ENCODE measurements at regions not wholly inside any gene's neighbourhood (a gene's known extent, or its start where the extent isn't known, plus 50 kb on each side); places are given as distances from the start of the nearest gene placed in this dataset.
A peak's percentile ranks its signal among the peaks of the same experiment; 100 is the strongest.

DNA sequence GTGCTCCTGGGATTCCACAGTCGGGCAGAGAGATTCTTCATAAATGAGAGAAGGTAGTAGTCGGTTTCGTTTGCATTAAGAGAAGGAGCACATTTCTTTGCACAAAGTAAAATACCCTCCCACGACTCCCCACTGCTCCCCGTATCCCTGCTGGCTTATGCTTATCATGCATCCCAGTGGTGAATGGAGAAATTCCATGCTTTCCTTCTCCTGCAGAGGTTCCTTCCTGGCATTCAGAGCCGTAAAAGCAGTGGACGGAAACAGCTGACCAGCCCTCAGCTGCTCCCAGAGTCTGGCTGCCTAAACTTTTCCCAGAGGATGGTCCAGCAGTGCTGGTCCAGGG is 93.1 kb downstream of the C9orf152 start:
- DNase-seq (ENCODE audit: low read depth, low spot score), result no peak
- whole genome bisulfite sequencing (ENCODE audit: insufficient coverage, insufficient read length), result no CpG with 5 or more reads among the region's 7 CpGs

DNA sequence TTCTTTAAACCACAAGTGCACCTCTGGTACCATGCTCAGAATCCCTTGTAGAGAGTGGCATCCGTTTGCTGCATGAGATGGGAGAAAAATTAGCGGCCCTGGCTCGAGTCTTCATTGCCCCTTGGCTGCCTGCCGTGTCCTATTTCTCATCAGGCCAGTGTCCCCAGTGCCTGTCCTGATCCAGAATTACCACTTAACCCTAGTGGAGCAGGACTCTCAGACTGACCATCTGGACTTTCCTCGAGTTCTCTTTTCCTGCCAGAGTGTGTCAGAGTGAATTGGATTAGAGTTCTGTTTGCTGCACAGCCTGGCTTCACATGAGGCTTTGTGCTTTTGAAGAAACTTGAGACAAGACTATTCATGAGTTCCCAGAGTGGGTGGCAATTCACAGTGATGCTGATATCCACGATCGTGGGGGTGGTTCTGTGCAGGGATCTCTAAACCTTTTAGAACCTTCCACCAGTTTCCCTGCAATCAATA is 92.6 kb downstream of the C9orf152 start:
- no CpG with 5 or more reads among the region's 7 CpGs for WGBS (ENCODE audit: insufficient coverage, insufficient read length)
- Histone ChIP-seq H3K27ac (ENCODE audit: low read length) (peak overlapping the region; percentile 20), H3K36me3 (ENCODE audit: control insufficient read depth, insufficient read depth, low read length) (no peaks in the 10 kb centered on the region), H3K9me3 (ENCODE audit: control insufficient read depth, insufficient read depth, low read length) (no peaks in the 10 kb centered on the region), H3K4me3 (ENCODE audit: low read length) (no peak overlapping the region), H3K4me1 (ENCODE audit: control insufficient read depth, insufficient read depth, low read length) (peaks cover 15% of the 10 kb centered on the region), H3K27me3 (ENCODE audit: control insufficient read depth, insufficient read depth, low read length) (no peaks in the 10 kb centered on the region)
- no peak for DNase-seq (ENCODE audit: low read depth, low spot score)

More for the DNA sequence above, 93.1 kb downstream of the C9orf152 start:
- H3K4me3 ChIP-seq (ENCODE audit: low read length), result no peak overlapping the region
- no peaks in the 10 kb centered on the region for H3K36me3 ChIP-seq (ENCODE audit: control insufficient read depth, insufficient read depth, low read length)
- no peaks in the 10 kb centered on the region for H3K9me3 ChIP-seq (ENCODE audit: control insufficient read depth, insufficient read depth, low read length)
- peak overlapping the region; percentile 20 for H3K27ac ChIP-seq (ENCODE audit: low read length)
- H3K27me3 ChIP-seq (ENCODE audit: control insufficient read depth, insufficient read depth, low read length), result no peaks in the 10 kb centered on the region
- H3K4me1 ChIP-seq (ENCODE audit: control insufficient read depth, insufficient read depth, low read length), result peaks cover 15% of the 10 kb centered on the region

DNA sequence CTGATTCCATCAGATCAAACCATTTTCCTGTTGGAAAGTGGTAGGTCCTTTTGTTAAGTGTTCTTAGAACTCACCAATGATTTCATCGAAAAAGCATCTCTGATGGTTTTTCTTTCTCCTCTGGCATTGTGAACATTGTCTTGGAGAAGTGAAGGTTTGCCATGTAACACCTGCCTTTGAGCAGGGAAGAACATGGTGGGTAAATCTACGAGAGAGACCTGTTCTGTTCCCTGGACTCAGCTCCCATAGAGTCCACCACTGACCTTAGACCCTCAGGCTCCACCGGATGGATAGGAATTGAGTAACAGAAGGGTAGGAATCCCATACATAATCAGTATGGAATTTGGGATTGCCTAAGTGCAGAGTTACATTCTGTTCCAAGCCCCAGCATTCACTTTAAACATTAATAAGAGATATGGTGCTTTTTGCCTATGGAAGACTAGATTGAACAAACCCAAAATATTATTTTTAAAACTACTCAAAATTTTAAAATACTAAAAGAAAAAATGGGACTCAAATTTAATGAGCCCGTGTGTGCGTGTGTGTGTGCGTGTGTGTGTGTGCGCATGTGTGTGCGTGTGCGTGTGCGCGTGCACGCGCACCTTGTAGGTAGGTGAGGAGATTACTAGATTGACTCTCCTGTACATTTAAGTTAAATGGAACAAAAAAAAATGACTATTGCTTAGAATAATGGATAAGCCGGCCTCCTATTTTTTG is 92.0 kb downstream of the C9orf152 start:
- no peaks in the 10 kb centered on the region for H3K9me3 ChIP-seq (ENCODE audit: control insufficient read depth, insufficient read depth, low read length)
- H3K4me1 ChIP-seq (ENCODE audit: control insufficient read depth, insufficient read depth, low read length), result peaks cover 15% of the 10 kb centered on the region
- no peak overlapping the region for H3K4me3 ChIP-seq (ENCODE audit: low read length)
- no peaks in the 10 kb centered on the region for H3K27me3 ChIP-seq (ENCODE audit: control insufficient read depth, insufficient read depth, low read length)
- no peaks in the 10 kb centered on the region for H3K36me3 ChIP-seq (ENCODE audit: control insufficient read depth, insufficient read depth, low read length)
- H3K27ac ChIP-seq (ENCODE audit: low read length), result no peak overlapping the region
- WGBS (ENCODE audit: insufficient coverage, insufficient read length), result no CpG with 5 or more reads among the region's 14 CpGs
- DNase-seq (ENCODE audit: low read depth, low spot score), result no peak

DNA sequence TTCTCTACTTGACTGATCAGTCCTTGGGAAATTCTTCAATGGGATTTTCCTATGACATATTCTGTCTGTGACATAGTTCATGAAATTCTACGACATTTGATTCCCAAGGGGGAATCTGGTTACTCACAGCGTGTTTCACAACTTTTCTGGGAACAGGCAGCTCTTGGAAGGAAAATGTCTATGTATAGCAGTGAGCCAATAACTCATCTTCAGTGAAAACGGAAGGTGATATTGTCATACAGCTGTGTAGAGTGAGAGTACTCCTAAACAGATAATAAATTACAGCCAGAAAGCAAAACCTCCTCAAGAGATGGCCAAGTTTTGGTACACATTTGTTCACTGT is 91.4 kb downstream of the C9orf152 start:
- no CpG with 5 or more reads among the region's 3 CpGs for WGBS (ENCODE audit: insufficient coverage, insufficient read length)
- H3K36me3 ChIP-seq (ENCODE audit: control insufficient read depth, insufficient read depth, low read length), result no peaks in the 10 kb centered on the region
- DNase-seq (ENCODE audit: low read depth, low spot score), result no peak
- H3K27ac ChIP-seq (ENCODE audit: low read length), result no peak overlapping the region
- H3K4me3 ChIP-seq (ENCODE audit: low read length), result no peak overlapping the region
- peaks cover 17% of the 10 kb centered on the region for H3K4me1 ChIP-seq (ENCODE audit: control insufficient read depth, insufficient read depth, low read length)
- H3K9me3 ChIP-seq (ENCODE audit: control insufficient read depth, insufficient read depth, low read length), result no peaks in the 10 kb centered on the region
- H3K27me3 ChIP-seq (ENCODE audit: control insufficient read depth, insufficient read depth, low read length), result no peaks in the 10 kb centered on the region

DNA sequence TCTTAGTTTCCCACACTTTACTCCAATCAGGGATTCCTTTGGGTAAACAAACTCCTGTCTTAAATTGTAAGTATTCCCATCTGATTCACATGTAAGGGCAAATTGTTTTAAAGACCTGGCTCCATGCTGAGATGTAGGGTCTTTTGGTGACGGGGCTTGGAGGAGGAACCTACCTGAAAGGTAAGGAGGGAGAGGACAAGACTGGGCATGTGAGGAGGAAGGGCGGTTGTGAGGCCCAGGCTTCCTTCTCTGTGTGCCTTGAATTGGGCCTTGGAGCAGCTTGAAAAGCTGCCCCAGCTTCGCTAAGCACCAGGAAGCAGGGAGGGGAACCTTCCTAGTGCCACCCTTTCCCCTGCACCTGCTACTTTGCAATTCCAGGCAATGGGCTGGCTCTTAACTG is 86.8 kb downstream of the C9orf152 start:
- H3K27ac ChIP-seq (ENCODE audit: low read length), result no peak overlapping the region
- no CpG with 5 or more reads among the region's 3 CpGs for WGBS (ENCODE audit: insufficient coverage, insufficient read length)
- H3K9me3 ChIP-seq (ENCODE audit: control insufficient read depth, insufficient read depth, low read length), result no peaks in the 10 kb centered on the region
- H3K4me1 ChIP-seq (ENCODE audit: control insufficient read depth, insufficient read depth, low read length), result peaks cover 7% of the 10 kb centered on the region
- no peak for DNase-seq (ENCODE audit: low read depth, low spot score)
- no peaks in the 10 kb centered on the region for H3K27me3 ChIP-seq (ENCODE audit: control insufficient read depth, insufficient read depth, low read length)
- no peak overlapping the region for H3K4me3 ChIP-seq (ENCODE audit: low read length)
- no peaks in the 10 kb centered on the region for H3K36me3 ChIP-seq (ENCODE audit: control insufficient read depth, insufficient read depth, low read length)

DNA sequence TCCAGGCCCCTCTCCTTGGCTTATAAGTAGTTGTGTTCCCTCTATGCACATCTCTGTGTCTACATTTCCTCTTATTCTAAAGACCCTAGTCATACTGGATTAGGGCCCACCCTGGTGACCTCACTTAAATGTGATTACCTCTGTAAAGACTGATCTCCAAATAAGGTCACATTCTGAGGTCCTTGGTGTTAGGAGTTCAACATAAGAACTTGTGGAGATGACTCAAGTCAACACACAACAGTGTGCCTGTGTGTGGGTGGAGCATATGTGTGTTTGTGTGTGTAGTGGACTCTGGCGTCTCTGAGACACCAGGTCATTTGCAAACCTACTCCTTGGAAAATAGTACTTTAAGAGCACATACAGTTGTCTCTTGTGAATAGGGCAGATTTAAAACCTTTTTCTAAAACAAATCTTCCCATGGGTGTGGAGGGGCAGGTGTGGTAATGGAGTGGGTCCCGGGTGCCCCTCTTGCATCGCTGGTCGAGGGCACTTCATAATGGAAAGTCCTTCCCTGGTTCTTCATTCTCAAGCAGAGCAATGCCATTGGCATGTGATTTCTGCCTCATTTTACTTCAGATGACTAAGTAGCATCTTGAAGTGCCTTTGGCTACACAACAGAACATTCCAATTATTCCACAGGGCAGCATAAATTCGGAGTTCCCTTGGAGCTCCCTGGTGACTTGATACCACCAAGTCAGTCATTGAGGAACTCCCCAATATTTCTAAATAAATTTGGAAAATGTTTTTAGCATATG is 84.4 kb downstream of the C9orf152 start:
- no peak for DNase-seq (ENCODE audit: low read depth, low spot score)
- H3K4me1 ChIP-seq (ENCODE audit: control insufficient read depth, insufficient read depth, low read length), result peaks cover 14% of the 10 kb centered on the region
- H3K27ac ChIP-seq (ENCODE audit: low read length), result no peak overlapping the region

DNA sequence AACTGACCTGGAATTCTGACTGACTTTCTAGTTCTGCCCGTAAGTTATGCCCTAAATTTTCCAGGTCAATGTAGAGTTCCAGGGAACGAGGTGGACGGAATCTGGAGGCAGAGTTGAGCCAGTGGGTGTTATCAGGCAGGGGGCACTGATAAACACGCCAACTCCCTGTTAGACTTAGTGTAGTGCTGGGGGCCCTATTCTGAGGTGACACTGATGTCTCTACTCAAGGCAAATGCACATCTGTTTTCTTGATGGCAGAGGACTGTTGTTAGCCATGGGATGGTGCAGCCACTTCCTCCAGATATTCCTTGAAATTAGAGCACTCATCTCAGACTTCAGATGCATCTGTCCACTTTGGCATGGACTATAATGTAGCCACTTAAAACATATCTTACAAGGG is 83.5 kb downstream of the C9orf152 start:
- H3K36me3 ChIP-seq (ENCODE audit: control insufficient read depth, insufficient read depth, low read length), result no peaks in the 10 kb centered on the region
- no peaks in the 10 kb centered on the region for H3K9me3 ChIP-seq (ENCODE audit: control insufficient read depth, insufficient read depth, low read length)
- H3K4me3 ChIP-seq (ENCODE audit: low read length), result no peak overlapping the region
- peaks cover 14% of the 10 kb centered on the region for H3K4me1 ChIP-seq (ENCODE audit: control insufficient read depth, insufficient read depth, low read length)
- no CpG with 5 or more reads among the region's 4 CpGs for WGBS (ENCODE audit: insufficient coverage, insufficient read length)
- H3K27ac ChIP-seq (ENCODE audit: low read length), result no peak overlapping the region
- no peak for DNase-seq (ENCODE audit: low read depth, low spot score)
- H3K27me3 ChIP-seq (ENCODE audit: control insufficient read depth, insufficient read depth, low read length), result no peaks in the 10 kb centered on the region

More for the DNA sequence above, 84.4 kb downstream of the C9orf152 start:
- Histone ChIP-seq H3K4me3 (ENCODE audit: low read length) (no peak overlapping the region), H3K27me3 (ENCODE audit: control insufficient read depth, insufficient read depth, low read length) (no peaks in the 10 kb centered on the region), H3K36me3 (ENCODE audit: control insufficient read depth, insufficient read depth, low read length) (no peaks in the 10 kb centered on the region), H3K9me3 (ENCODE audit: control insufficient read depth, insufficient read depth, low read length) (no peaks in the 10 kb centered on the region)
- whole genome bisulfite sequencing (ENCODE audit: insufficient coverage, insufficient read length), result no CpG with 5 or more reads among the region's 5 CpGs

DNA sequence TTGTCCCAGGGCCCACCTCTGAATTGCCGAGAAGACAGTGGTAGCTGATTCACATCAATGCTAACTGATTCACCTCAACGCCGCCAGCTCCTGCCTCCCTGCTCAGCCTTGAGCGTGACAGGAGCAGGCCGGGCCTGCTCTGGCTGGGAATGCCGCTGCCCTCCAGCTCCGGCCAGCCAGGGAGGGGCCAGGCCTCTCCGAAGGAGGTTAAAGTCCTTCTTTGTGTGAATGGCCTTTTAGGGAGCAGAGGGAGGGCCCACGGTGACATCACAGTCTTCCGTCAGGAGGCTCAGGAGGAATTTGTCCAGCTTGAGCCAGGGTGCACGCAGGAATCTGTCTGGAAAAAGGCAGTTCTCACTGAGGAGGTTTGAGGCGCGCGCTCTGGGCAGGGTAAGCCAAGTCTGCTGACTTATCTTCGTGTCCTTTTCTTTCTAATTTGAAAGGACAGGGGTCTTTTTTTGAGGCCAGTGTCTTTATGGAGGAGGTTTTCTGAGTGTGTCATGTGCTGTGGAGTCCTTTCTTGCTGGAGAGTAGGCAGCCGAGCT is 82.7 kb downstream of the C9orf152 start:
- H3K4me3 ChIP-seq (ENCODE audit: low read length), result no peak overlapping the region
- peaks cover 16% of the 10 kb centered on the region for H3K4me1 ChIP-seq (ENCODE audit: control insufficient read depth, insufficient read depth, low read length)
- no peaks in the 10 kb centered on the region for H3K36me3 ChIP-seq (ENCODE audit: control insufficient read depth, insufficient read depth, low read length)
- no peaks in the 10 kb centered on the region for H3K27me3 ChIP-seq (ENCODE audit: control insufficient read depth, insufficient read depth, low read length)
- WGBS (ENCODE audit: insufficient coverage, insufficient read length), result no CpG with 5 or more reads among the region's 16 CpGs
- no peak overlapping the region for H3K27ac ChIP-seq (ENCODE audit: low read length)
- H3K9me3 ChIP-seq (ENCODE audit: control insufficient read depth, insufficient read depth, low read length), result no peaks in the 10 kb centered on the region
- DNase-seq (ENCODE audit: low read depth, low spot score), result no peak

DNA sequence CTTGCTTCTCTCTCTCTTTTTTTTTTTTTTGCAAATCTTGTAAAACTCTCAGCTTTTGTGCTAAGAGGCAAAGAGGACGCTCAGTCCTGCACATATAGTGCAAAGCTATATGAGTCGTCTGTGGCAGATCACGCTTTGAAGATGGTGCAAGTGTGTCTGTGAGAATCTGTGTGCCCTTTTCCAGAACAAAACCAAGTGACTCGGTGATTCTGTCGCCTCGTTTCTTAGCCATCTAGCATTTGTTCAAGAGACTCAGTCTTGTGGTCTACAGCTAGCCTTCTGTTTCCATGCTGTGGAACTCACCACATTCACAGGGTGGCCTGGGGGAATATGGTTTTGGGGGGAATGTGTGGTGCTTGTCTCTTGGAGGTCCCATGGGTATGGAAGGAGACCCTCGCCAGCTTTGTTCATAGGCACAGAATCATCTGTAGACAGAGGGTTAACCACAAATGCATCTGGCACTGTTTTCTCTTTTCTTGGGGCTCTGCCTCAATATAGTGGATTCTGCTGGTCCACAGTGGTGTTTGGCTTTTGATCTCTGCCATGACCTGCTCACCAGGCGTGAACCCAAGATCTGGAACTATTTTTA is 82.1 kb downstream of the C9orf152 start:
- DNase-seq (ENCODE audit: low read depth, low spot score), result no peak
- H3K4me3 ChIP-seq (ENCODE audit: low read length), result no peak overlapping the region
- H3K36me3 ChIP-seq (ENCODE audit: control insufficient read depth, insufficient read depth, low read length), result no peaks in the 10 kb centered on the region
- no CpG with 5 or more reads among the region's 8 CpGs for WGBS (ENCODE audit: insufficient coverage, insufficient read length)
- H3K27ac ChIP-seq (ENCODE audit: low read length), result no peak overlapping the region
- no peaks in the 10 kb centered on the region for H3K27me3 ChIP-seq (ENCODE audit: control insufficient read depth, insufficient read depth, low read length)
- no peaks in the 10 kb centered on the region for H3K9me3 ChIP-seq (ENCODE audit: control insufficient read depth, insufficient read depth, low read length)
- peaks cover 17% of the 10 kb centered on the region for H3K4me1 ChIP-seq (ENCODE audit: control insufficient read depth, insufficient read depth, low read length)

DNA sequence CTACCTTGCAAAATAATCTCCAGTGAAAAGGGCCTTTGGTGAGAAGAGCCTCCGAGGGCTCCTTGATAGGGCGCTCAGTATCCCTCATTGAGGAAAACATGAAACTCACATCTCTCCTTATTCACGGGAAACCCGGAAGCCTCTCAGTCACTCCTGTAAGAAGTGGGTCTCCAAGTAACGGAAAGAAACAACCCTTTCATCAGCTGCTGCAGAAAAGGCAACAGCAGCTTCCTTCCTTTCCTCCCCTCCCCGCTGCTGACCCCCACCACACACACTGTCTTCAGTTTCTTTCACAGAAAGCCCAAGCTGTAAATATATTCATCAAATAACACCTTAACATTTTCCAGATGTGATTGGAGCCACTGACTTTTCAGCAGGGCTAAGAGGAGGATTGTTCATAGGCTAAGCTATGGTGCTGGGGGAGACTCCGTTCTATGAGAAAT is 81.4 kb downstream of the C9orf152 start:
- H3K4me3 ChIP-seq (ENCODE audit: low read length), result no peak overlapping the region
- DNase-seq (ENCODE audit: low read depth, low spot score), result no peak
- no peaks in the 10 kb centered on the region for H3K36me3 ChIP-seq (ENCODE audit: control insufficient read depth, insufficient read depth, low read length)
- H3K27ac ChIP-seq (ENCODE audit: low read length), result no peak overlapping the region
- H3K4me1 ChIP-seq (ENCODE audit: control insufficient read depth, insufficient read depth, low read length), result peaks cover 15% of the 10 kb centered on the region
- H3K27me3 ChIP-seq (ENCODE audit: control insufficient read depth, insufficient read depth, low read length), result no peaks in the 10 kb centered on the region
- WGBS (ENCODE audit: insufficient coverage, insufficient read length), result no CpG with 5 or more reads among the region's 7 CpGs
- H3K9me3 ChIP-seq (ENCODE audit: control insufficient read depth, insufficient read depth, low read length), result no peaks in the 10 kb centered on the region

Data from iPS DF 6.9 (cell line).